HepG2 (cell line): ENCODE measurements at regions not wholly inside any gene's neighbourhood (a gene's known extent, or its start where the extent isn't known, plus 50 kb on each side); places are given as distances from the start of the nearest gene placed in this dataset.

Experiments
- ATAC-seq: fragments of 200-7000 bp; cut with Tn5 transposase; 3 replicates; pipeline ENCODE4 v1.9.1; 2020; ENCODE audit warnings: mild to moderate bottlenecking, moderate library complexity
- BruUV-seq: library from RNA; stranded (reverse); fragments of 400-500 nt; replicated peaks from 2 replicates; lab custom pipeline; 2021; lab: Mats Ljungman, UMichigan
- CTCF ChIA-PET: fragments of 300-600 bp; formaldehyde crosslinking; extraction: SDS; loops from one replicate; lab custom pipeline; 2021; ENCODE audit warnings: low total read pairs, inconsistent platforms, low intra/inter-chr PET ratio; lab: Yijun Ruan, JAX
- POLR2A ChIA-PET: fragments of 350-600 bp; sonication (Branson Sonifier 250); formaldehyde crosslinking; loops from one replicate; lab custom pipeline; 2020; ENCODE audit warnings: antibody characterized with exemption, inconsistent platforms; lab: Yijun Ruan, JAX
- DNase-seq: peaks from one replicate; pipeline ENCODE4 v3.0.0-alpha.2; 2015; ENCODE audit warnings: low spot score
- FAIRE-seq: peaks from 3 replicates; lab custom pipeline; 2011; peaks lifted over from hg19 to GRCh38; lab: Jason Lieb, UNC
- H2AFZ ChIP-seq: one replicate; pipeline ENCODE4 v1.6.1; 2011; ENCODE audit warnings: low read length, inconsistent platforms
- H3K27ac ChIP-seq: fragments of 300-600 bp; 3 replicates; pipeline ENCODE4 v1.8.0; 2011; ENCODE audit warnings: mixed run types, mild to moderate bottlenecking, mixed read lengths, low read length, inconsistent platforms; ENCODE audit not compliant: insufficient read depth; ENCODE audit errors: extremely low read length
- H3K27me3 ChIP-seq, 2 experiments: fragments of 200-600 bp in 1 of 2; 2 replicates in 1 of 2; 3 replicates in 1 of 2; pipeline versions ENCODE4 v1.6.0 to v1.8.0; 2011; ENCODE audit warnings: low read length in 2 of 2, mild to moderate bottlenecking in 2 of 2, moderate library complexity in 2 of 2, inconsistent platforms in 1 of 2; ENCODE audit not compliant: insufficient read depth in 2 of 2, control insufficient read depth in 1 of 2
- H3K36me3 ChIP-seq, 2 experiments: fragments of 200-600 bp in 1 of 2; replicated peaks in 1 of 2; 2 replicates in 1 of 2; 3 replicates in 1 of 2; pipeline versions ENCODE4 v1.5.1 to v1.8.0; 2011; ENCODE audit warnings: low read length in 2 of 2, inconsistent platforms in 1 of 2; ENCODE audit not compliant: insufficient read depth in 2 of 2, control insufficient read depth in 1 of 2
- H3K4me1 ChIP-seq: 2 replicates; pipeline ENCODE4 v1.5.1; 2012; ENCODE audit warnings: low read length, inconsistent platforms; ENCODE audit not compliant: insufficient read depth
- H3K4me2 ChIP-seq: 2 replicates; pipeline ENCODE4 v1.6.0; 2011; ENCODE audit warnings: low read depth, low read length, inconsistent platforms
- H3K4me3 ChIP-seq, 3 experiments: fragments of 200-600 bp in 1 of 3; sonication (generic), shearing (Covaris generic) in 1 of 3; replicated peaks in 1 of 3; 2 replicates each; pipeline ENCODE4 v1.5.1; 2011 to 2016; ENCODE audit warnings: low read length in 3 of 3, inconsistent platforms in 2 of 3, low read depth in 2 of 3, mild to moderate bottlenecking in 2 of 3, control low read depth in 1 of 3, mixed read lengths in 1 of 3; ENCODE audit not compliant: insufficient read depth in 1 of 3
- H3K79me2 ChIP-seq: one replicate; pipeline ENCODE4 v1.6.1; 2011; ENCODE audit warnings: low read length, inconsistent platforms; ENCODE audit not compliant: insufficient read depth
- H3K9ac ChIP-seq: 2 replicates; pipeline ENCODE4 v1.6.0; 2011; ENCODE audit warnings: mild to moderate bottlenecking, low read depth, low read length, inconsistent platforms; ENCODE audit not compliant: insufficient read depth
- H3K9me3 ChIP-seq: 2 replicates; pipeline ENCODE4 v1.5.1; 2012; ENCODE audit warnings: mild to moderate bottlenecking, low read length
- H4K20me1 ChIP-seq: 2 replicates; pipeline ENCODE4 v1.6.0; 2011; ENCODE audit warnings: inconsistent platforms, mild to moderate bottlenecking, low read length, moderate library complexity; ENCODE audit not compliant: insufficient read depth
- CBX2 ChIP-seq, 2 experiments: fragments of 200-600 bp in 1 of 2; sonication (generic); formaldehyde crosslinking in 1 of 2; IDR thresholded peaks; 2 replicates each; pipeline versions ENCODE4 v1.7.0 to v1.8.1; 2018 to 2022; ENCODE audit warnings: low read depth in 2 of 2, low read length in 1 of 2, mild to moderate bottlenecking in 1 of 2, missing genetic modification reagents in 1 of 2
- ZNF232 ChIP-seq: sonication (generic); formaldehyde crosslinking; IDR thresholded peaks from 2 replicates; pipeline ENCODE4 v1.4.0; 2020; ENCODE audit warnings: missing genetic modification reagents, borderline replicate concordance
- ZNF563 ChIP-seq: sonication (generic); formaldehyde crosslinking; IDR thresholded peaks from 2 replicates; pipeline ENCODE4 v1.8.0; 2022; ENCODE audit warnings: mild to moderate bottlenecking, moderate library complexity, missing genetic modification reagents
- WGBS: methylation state at CpG from one replicate; pipeline ENCODE4 v1.1.6; 2017; ENCODE audit warnings: low lambda C conversion rate; 5-methylcytosine and 5-hydroxymethylcytosine counted together
- in situ Hi-C: cut with HindIII; loops from 2 replicates; pipeline ENCODE4 v1.10.0; 2017; ENCODE audit warnings: low pct_unique_long_range_greater_than_20kb; ENCODE audit not compliant: extremely low pct_ligation_motif_present
- intact Hi-C: fragments of 100-400 bp; cut with micrococcal nuclease; formaldehyde crosslinking; loops from one replicate; pipeline ENCODE4 v1.10.0; 2022; ENCODE audit not compliant: unreplicated experiment
- TF ChIP-seq, protein P1 (sequence below): sonication (generic); formaldehyde crosslinking; IDR thresholded peaks from 2 replicates; pipeline ENCODE4 v1.4.0; 2020; ENCODE audit warnings: mild to moderate bottlenecking, missing genetic modification reagents

DNA sequence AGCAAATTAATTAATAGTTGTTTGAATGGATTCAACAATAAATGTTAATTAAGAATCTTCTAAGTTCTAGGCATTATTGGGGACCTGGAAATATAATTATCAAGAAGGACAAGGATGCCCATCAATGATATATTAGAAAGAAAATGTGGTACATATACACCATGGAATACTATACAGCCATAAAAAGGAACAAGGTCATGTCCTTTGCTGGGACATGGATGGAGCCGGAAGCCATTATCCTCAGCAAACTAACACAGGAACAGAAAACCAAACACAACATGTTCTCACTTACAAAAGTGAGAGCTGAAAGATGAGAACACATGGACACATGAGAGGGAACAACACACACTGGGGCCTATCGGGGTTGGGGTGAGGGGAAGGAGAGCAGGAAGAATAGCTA, 141.4 kb upstream of the JUN start:
- ATAC-seq (no peak), FAIRE-seq (no peak), DNase-seq (no peak)
- H3K79me2 ChIP-seq: no peaks in the 10 kb centered on the region
- TF ChIP-seq ZNF232 (CRISPR knock-in tag) (no peak), ZNF563 (CRISPR knock-in tag) (no peak)
- peaks cover 34% of the 10 kb centered on the region for H3K4me1 ChIP-seq
- in situ Hi-C loops: no loop called here
- intact Hi-C loops: loop anchor here (10.0 kb wide), 1 partner anchor 830 kb away; no protein-coding TSS in a partner anchor
- H3K36me3 ChIP-seq: no peaks in the 10 kb centered on the region
- ChIA-PET CTCF (no interaction called here), POLR2A (no interaction called here)
- no peak overlapping the region for H2AFZ ChIP-seq
- H3K27ac ChIP-seq: no peak overlapping the region
- no peaks in the 10 kb centered on the region for H3K9me3 ChIP-seq
- H4K20me1 ChIP-seq: no peaks in the 10 kb centered on the region
- WGBS: 67% methylated on average over 2 of the region's 2 CpGs
- H3K9ac ChIP-seq: no peak overlapping the region
- no TSS peak for BruUV-seq
- no peak overlapping the region for H3K4me2 ChIP-seq
- H3K4me3 ChIP-seq: no peak overlapping the region
- peaks cover 0 to 9% of the 10 kb centered on the region in 2 experiments; a peak in 4 of 5 replicates for H3K27me3 ChIP-seq

DNA sequence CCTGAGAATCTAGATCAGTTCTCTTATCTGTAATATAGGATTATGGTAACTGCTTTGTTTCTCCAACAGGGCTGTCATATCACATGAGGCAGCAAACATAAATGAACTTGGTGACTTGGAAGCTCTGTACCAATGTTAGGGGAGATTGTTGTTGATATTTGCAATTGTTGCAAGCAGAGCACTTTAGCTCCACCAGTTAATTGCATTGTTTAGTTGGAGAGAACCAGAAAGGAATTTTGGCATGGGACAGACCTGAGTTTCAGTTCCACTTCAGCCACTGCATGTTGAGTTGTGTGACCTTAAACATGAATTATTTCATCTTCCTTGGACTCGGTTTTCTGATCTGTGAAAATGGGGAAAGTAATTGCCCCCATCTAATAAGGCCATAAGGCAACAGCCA, 142.3 kb upstream of the JUN start:
- peaks cover 39% of the 10 kb centered on the region for H3K4me1 ChIP-seq
- intact Hi-C loops: loop anchor here (10.0 kb wide), 1 partner anchor 829 kb away; no protein-coding TSS in a partner anchor
- H3K27ac ChIP-seq: no peak overlapping the region
- DNase-seq (no peak), FAIRE-seq (no peak), ATAC-seq (no peak)
- WGBS: 19% methylated on average over 1 of the region's 1 CpG
- no peaks in the 10 kb centered on the region for H4K20me1 ChIP-seq
- ChIA-PET CTCF (no interaction called here), POLR2A (no interaction called here)
- H3K36me3 ChIP-seq: no peaks in the 10 kb centered on the region
- no peak overlapping the region for H2AFZ ChIP-seq
- H3K9ac ChIP-seq: no peak overlapping the region
- peaks cover under 1 to 11% of the 10 kb centered on the region in 2 experiments; a peak in 4 of 5 replicates for H3K27me3 ChIP-seq
- H3K9me3 ChIP-seq: no peaks in the 10 kb centered on the region
- no TSS peak for BruUV-seq
- no peaks in the 10 kb centered on the region for H3K79me2 ChIP-seq
- no peak overlapping the region for H3K4me3 ChIP-seq
- TF ChIP-seq, protein P1, sequence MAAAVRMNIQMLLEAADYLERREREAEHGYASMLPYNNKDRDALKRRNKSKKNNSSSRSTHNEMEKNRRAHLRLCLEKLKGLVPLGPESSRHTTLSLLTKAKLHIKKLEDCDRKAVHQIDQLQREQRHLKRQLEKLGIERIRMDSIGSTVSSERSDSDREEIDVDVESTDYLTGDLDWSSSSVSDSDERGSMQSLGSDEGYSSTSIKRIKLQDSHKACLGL (CRISPR knock-in tag): no peak
- TF ChIP-seq CBX2 (IDR thresholded peaks at IDR 0.05; ENCODE audit: low read depth, low read length): no peak
- TF ChIP-seq CBX2 (CRISPR knock-in tag; IDR thresholded peaks at IDR 0.05; ENCODE audit: low read depth): no peak
- no peak overlapping the region for H3K4me2 ChIP-seq
- in situ Hi-C loops: no loop called here
